Neural cell (in vitro differentiated cells): ENCODE measurements at regions not wholly inside any gene's neighbourhood (a gene's known extent, or its start where the extent isn't known, plus 50 kb on each side); places are given as distances from the start of the nearest gene placed in this dataset.
"Not testable (repeated sequence)": the region's sequence is repeated elsewhere in the genome, so short reads cannot be mapped to it uniquely, and the experiment has no call there.

Source experiments
- H2AFZ ChIP-seq: fragments of 200-600, 300-800 bp; sonication (generic), shearing (Covaris generic); 2 replicates; pipeline ENCODE4 v1.6.0; 2014; ENCODE audit warnings: low read depth, mild to moderate bottlenecking, antibody characterized with exemption, low read length, moderate library complexity
- H3F3A ChIP-seq: fragments of 200-600 bp; shearing (Covaris generic); 2 replicates; pipeline ENCODE4 v1.6.1; 2016; ENCODE audit warnings: mild to moderate bottlenecking, moderate library complexity, mixed read lengths, antibody characterized with exemption, low read length; ENCODE audit not compliant: insufficient read depth, poor library complexity, severe bottlenecking
- H3K27ac ChIP-seq: fragments of 200-600, 300-800 bp; sonication (generic), shearing (Covaris generic); 2 replicates; pipeline ENCODE4 v1.5.1; 2014; ENCODE audit warnings: mild to moderate bottlenecking, low read length, moderate library complexity
- H3K27me3 ChIP-seq: fragments of 300-800, 200-600 bp; sonication (generic), shearing (Covaris generic); 2 replicates; pipeline ENCODE4 v1.6.0; 2014; ENCODE audit warnings: mild to moderate bottlenecking, low read depth, low read length, moderate library complexity; ENCODE audit not compliant: insufficient read depth
- H3K36me3 ChIP-seq: fragments of 300-800, 200-600 bp; sonication (generic), shearing (Covaris generic); 2 replicates; pipeline ENCODE4 v1.5.1; 2014; ENCODE audit warnings: mild to moderate bottlenecking, antibody characterized with exemption, low read length, moderate library complexity; ENCODE audit not compliant: insufficient read depth
- H3K4me2 ChIP-seq: fragments of 300-800, 200-600 bp; sonication (generic), shearing (Covaris generic); 2 replicates; pipeline ENCODE4 v1.6.0; 2014; ENCODE audit warnings: mild to moderate bottlenecking, low read length
- H3K4me3 ChIP-seq: fragments of 300-800, 200-600 bp; sonication (generic), shearing (Covaris generic); 2 replicates; pipeline ENCODE4 v1.5.1; 2014; ENCODE audit warnings: mild to moderate bottlenecking, low read length, moderate library complexity
- H3K79me2 ChIP-seq: fragments of 200-600 bp; shearing (Covaris generic); replicated peaks from 2 replicates; pipeline ENCODE4 v1.6.0; 2014; ENCODE audit warnings: mild to moderate bottlenecking, low read length, moderate library complexity; ENCODE audit not compliant: insufficient read depth
- H3K9ac ChIP-seq: fragments of 300-800, 200-600 bp; sonication (generic), shearing (Covaris generic); 2 replicates; pipeline ENCODE4 v1.6.1; 2016; ENCODE audit warnings: mild to moderate bottlenecking, low read length, mixed read lengths
- H3K9me2 ChIP-seq: fragments of 200-600 bp; shearing (Covaris generic); 2 replicates; pipeline ENCODE4 v1.6.1; 2016; ENCODE audit warnings: mild to moderate bottlenecking, low read length, mixed read lengths; ENCODE audit not compliant: insufficient read depth
- H3K9me3 ChIP-seq: fragments of 200-600, 300-800 bp; sonication (generic), shearing (Covaris generic); 2 replicates; pipeline ENCODE4 v1.6.1; 2016; ENCODE audit warnings: mild to moderate bottlenecking, mixed run types, low read length, moderate library complexity, mixed read lengths
- H4K20me1 ChIP-seq: fragments of 200-600 bp; shearing (Covaris generic); 2 replicates; pipeline ENCODE4 v1.6.1; 2016; ENCODE audit warnings: mild to moderate bottlenecking, mixed run types; ENCODE audit not compliant: insufficient read depth
- EP300 ChIP-seq: fragments of 450-650 bp; conservative IDR thresholded peaks from 2 replicates; pipeline ENCODE4 v1.6.1; 2014; ENCODE audit warnings: antibody characterized with exemption, mild to moderate bottlenecking, moderate library complexity; ENCODE audit not compliant: poor library complexity, severe bottlenecking
- EZH2 ChIP-seq: fragments of 200-600, 300-800 bp; shearing (Covaris generic), sonication (generic); IDR thresholded peaks from 2 replicates; pipeline ENCODE4 v1.6.1; 2014; ENCODE audit warnings: antibody characterized with exemption, low read length, borderline replicate concordance, mild to moderate bottlenecking; ENCODE audit not compliant: insufficient read depth, poor library complexity, severe bottlenecking
- MXI1 ChIP-seq: fragments of 450-650 bp; conservative IDR thresholded peaks from 2 replicates; pipeline ENCODE4 v1.6.1; 2014; ENCODE audit warnings: antibody characterized with exemption, mild to moderate bottlenecking; ENCODE audit not compliant: poor library complexity, severe bottlenecking
- POLR2AphosphoS5 ChIP-seq: IDR thresholded peaks from 2 replicates; pipeline ENCODE4 v1.6.1; 2012
- RAD21 ChIP-seq: fragments of 450-650 bp; conservative IDR thresholded peaks from 2 replicates; pipeline ENCODE4 v1.6.1; 2014; ENCODE audit warnings: antibody characterized with exemption, mild to moderate bottlenecking, moderate library complexity
- SMC3 ChIP-seq: fragments of 450-650 bp; conservative IDR thresholded peaks from 2 replicates; pipeline ENCODE4 v1.6.1; 2014; ENCODE audit warnings: antibody characterized with exemption, mild to moderate bottlenecking, moderate library complexity; ENCODE audit not compliant: poor library complexity
- TAF1 ChIP-seq: IDR thresholded peaks from 2 replicates; pipeline ENCODE4 v1.6.1; 2012; ENCODE audit warnings: low read depth
- TF ChIP-seq, protein P1 (sequence below): fragments of 450-650 bp; IDR thresholded peaks from 2 replicates; pipeline ENCODE4 v1.5.1; 2014; ENCODE audit warnings: antibody characterized with exemption, mild to moderate bottlenecking, moderate library complexity; ENCODE audit not compliant: poor library complexity, severe bottlenecking
- TF ChIP-seq, protein P2 (sequence below): IDR thresholded peaks from 2 replicates; pipeline ENCODE4 v1.6.1; 2012; ENCODE audit warnings: borderline replicate concordance

DNA sequence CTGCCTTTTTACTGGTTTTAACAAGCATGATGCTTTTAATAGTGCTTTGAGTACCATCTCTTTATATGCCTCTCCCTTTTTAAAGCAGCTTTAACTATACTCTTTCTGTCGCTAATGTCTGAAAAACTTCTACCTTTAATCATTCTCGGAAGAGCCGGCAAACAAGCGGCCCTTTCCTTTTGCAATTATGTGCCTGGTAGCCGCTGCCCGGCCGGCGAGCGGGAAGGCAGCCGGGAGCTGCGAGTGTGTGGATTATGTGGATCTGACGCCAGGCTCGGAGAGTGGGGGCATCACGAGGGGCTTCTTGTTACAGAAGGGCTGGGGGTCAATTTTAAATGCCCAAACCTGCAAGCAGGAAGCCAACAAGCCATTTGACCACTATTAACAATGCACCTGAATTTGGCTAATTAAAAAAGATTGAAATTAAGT, 120.9 kb downstream of the BUB3 start:
- Histone ChIP-seq H3K4me3 (no peak overlapping the region), H3K4me2 (no peak overlapping the region), H3K79me2 (no peaks in the 10 kb centered on the region), H2AFZ (no peak overlapping the region), H3K27me3 (no peaks in the 10 kb centered on the region), H3K9ac (no peak overlapping the region), H3F3A (no peaks in the 10 kb centered on the region), H3K27ac (no peak overlapping the region), H3K9me3 (no peaks in the 10 kb centered on the region), H3K9me2 (no peaks in the 10 kb centered on the region), H3K36me3 (no peaks in the 10 kb centered on the region), H4K20me1 (no peaks in the 10 kb centered on the region)
- TF ChIP-seq MXI1 (no peak), TAF1 (no peak), EZH2 (no peak), SMC3 (no peak)
- TF ChIP-seq, protein P1, sequence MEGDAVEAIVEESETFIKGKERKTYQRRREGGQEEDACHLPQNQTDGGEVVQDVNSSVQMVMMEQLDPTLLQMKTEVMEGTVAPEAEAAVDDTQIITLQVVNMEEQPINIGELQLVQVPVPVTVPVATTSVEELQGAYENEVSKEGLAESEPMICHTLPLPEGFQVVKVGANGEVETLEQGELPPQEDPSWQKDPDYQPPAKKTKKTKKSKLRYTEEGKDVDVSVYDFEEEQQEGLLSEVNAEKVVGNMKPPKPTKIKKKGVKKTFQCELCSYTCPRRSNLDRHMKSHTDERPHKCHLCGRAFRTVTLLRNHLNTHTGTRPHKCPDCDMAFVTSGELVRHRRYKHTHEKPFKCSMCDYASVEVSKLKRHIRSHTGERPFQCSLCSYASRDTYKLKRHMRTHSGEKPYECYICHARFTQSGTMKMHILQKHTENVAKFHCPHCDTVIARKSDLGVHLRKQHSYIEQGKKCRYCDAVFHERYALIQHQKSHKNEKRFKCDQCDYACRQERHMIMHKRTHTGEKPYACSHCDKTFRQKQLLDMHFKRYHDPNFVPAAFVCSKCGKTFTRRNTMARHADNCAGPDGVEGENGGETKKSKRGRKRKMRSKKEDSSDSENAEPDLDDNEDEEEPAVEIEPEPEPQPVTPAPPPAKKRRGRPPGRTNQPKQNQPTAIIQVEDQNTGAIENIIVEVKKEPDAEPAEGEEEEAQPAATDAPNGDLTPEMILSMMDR = no peak
- TF ChIP-seq, protein P2, sequence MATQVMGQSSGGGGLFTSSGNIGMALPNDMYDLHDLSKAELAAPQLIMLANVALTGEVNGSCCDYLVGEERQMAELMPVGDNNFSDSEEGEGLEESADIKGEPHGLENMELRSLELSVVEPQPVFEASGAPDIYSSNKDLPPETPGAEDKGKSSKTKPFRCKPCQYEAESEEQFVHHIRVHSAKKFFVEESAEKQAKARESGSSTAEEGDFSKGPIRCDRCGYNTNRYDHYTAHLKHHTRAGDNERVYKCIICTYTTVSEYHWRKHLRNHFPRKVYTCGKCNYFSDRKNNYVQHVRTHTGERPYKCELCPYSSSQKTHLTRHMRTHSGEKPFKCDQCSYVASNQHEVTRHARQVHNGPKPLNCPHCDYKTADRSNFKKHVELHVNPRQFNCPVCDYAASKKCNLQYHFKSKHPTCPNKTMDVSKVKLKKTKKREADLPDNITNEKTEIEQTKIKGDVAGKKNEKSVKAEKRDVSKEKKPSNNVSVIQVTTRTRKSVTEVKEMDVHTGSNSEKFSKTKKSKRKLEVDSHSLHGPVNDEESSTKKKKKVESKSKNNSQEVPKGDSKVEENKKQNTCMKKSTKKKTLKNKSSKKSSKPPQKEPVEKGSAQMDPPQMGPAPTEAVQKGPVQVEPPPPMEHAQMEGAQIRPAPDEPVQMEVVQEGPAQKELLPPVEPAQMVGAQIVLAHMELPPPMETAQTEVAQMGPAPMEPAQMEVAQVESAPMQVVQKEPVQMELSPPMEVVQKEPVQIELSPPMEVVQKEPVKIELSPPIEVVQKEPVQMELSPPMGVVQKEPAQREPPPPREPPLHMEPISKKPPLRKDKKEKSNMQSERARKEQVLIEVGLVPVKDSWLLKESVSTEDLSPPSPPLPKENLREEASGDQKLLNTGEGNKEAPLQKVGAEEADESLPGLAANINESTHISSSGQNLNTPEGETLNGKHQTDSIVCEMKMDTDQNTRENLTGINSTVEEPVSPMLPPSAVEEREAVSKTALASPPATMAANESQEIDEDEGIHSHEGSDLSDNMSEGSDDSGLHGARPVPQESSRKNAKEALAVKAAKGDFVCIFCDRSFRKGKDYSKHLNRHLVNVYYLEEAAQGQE = no peak

- H3K27me3 ChIP-seq = no peaks in the 10 kb centered on the region
Measured at GRCh38 chr10:123278445-123278844, 124.2 kb downstream of the BUB3 start.

DNA sequence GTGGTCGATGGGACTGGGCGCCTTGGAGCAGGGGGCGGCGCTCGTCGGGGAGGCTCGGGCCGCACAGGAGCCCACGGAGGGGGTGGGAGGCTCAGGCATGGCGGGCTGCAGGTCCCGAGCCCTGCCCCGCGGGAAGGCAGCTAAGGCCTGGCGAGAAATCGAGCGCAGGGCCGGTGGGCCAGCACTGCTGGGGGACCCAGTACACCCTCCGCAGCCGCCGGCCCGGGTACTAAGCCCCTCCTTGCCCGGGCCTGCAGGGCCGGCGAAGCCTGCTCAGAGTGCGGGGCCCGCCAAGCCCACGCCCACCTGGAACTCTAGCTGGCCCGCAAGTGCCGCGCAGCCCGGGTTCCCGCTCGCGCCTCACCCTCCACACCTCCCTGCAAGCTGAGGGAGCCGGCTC, 129.2 kb downstream of the BUB3 start:
- not testable (repeated sequence) for H3K9me2 ChIP-seq, H3F3A ChIP-seq, H3K36me3 ChIP-seq, H4K20me1 ChIP-seq, H2AFZ ChIP-seq, H3K9me3 ChIP-seq, H3K9ac ChIP-seq, H3K27ac ChIP-seq, H3K27me3 ChIP-seq, H3K4me3 ChIP-seq, H3K4me2 ChIP-seq, H3K79me2 ChIP-seq

More at GRCh38 chr10:123278445-123278844, 124.2 kb downstream of the BUB3 start:
- Histone ChIP-seq H3K36me3 (no peaks in the 10 kb centered on the region), H2AFZ (no peak overlapping the region), H3K9ac (no peak overlapping the region), H3K27ac (no peak overlapping the region), H3K79me2 (no peaks in the 10 kb centered on the region), H4K20me1 (no peaks in the 10 kb centered on the region), H3K4me3 (no peak overlapping the region), H3F3A (no peaks in the 10 kb centered on the region), H3K9me3 (no peaks in the 10 kb centered on the region), H3K9me2 (no peaks in the 10 kb centered on the region), H3K4me2 (no peak overlapping the region)
- TF ChIP-seq, protein P1 = no peak
- no peak for TF ChIP-seq EZH2
- TF ChIP-seq POLR2AphosphoS5 = no peak
- TF ChIP-seq, protein P2 = no peak
- TF ChIP-seq RAD21 = no peak
- TF ChIP-seq SMC3 = no peak
- no peak for TF ChIP-seq TAF1
- no peak for TF ChIP-seq EP300
- no peak for TF ChIP-seq MXI1
